ENCODE measurements at regions not wholly inside any gene's neighbourhood (a gene's known extent, or its start where the extent isn't known, plus 50 kb on each side); places are given as distances from the start of the nearest gene placed in this dataset.

DNA sequence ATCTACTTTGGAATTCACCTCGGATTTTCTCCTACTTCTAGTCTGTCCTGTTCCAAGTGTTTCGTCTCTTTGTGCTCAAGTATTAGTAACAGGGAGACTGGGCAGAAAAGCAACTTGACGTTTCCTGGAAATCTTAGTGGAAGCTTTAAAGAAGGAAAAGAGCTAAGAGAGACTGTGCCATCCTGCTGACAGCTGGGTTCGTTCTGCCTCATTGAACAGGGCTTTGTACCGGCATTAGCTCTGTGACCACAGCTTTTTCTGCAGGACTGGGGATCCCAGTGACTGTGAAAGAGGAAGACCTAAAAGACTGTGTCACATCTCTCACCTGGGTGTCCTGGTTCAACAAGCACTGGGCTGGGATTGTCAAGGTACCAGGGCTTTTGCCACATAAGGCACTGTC, 70.8 kb upstream of the CDCA7L start:
- TF ChIP-seq EZH2 (IDR thresholded peaks at IDR 0.05; ENCODE audit: borderline replicate concordance) (no peak), EZH2phosphoT487 (IDR thresholded peaks at IDR 0.05; ENCODE audit: low read depth, severe bottlenecking, unreplicated experiment) (no peak)
- TF ChIP-seq, protein P1, sequence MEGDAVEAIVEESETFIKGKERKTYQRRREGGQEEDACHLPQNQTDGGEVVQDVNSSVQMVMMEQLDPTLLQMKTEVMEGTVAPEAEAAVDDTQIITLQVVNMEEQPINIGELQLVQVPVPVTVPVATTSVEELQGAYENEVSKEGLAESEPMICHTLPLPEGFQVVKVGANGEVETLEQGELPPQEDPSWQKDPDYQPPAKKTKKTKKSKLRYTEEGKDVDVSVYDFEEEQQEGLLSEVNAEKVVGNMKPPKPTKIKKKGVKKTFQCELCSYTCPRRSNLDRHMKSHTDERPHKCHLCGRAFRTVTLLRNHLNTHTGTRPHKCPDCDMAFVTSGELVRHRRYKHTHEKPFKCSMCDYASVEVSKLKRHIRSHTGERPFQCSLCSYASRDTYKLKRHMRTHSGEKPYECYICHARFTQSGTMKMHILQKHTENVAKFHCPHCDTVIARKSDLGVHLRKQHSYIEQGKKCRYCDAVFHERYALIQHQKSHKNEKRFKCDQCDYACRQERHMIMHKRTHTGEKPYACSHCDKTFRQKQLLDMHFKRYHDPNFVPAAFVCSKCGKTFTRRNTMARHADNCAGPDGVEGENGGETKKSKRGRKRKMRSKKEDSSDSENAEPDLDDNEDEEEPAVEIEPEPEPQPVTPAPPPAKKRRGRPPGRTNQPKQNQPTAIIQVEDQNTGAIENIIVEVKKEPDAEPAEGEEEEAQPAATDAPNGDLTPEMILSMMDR (IDR thresholded peaks at IDR 0.05; ENCODE audit: poor library complexity), result no peak

Measured in hepatocyte (in vitro differentiated cells).